Endothelial cell (in vitro differentiated cells): ENCODE measurements at regions not wholly inside any gene's neighbourhood (a gene's known extent, or its start where the extent isn't known, plus 50 kb on each side); places are given as distances from the start of the nearest gene placed in this dataset.

Experiments
- DNase-seq: peaks from one replicate; pipeline ENCODE4 v3.0.0; 2021; ENCODE audit warnings: low spot score
- H3K27ac Mint-ChIP-seq: one replicate; pipeline ENCODE4 v1.8.0; 2021; ENCODE audit warnings: mixed read lengths, inconsistent platforms; ENCODE audit not compliant: unreplicated experiment
- H3K27me3 Mint-ChIP-seq: one replicate; pipeline ENCODE4 v1.8.0; 2021; ENCODE audit warnings: mild to moderate bottlenecking, moderate library complexity, mixed read lengths, inconsistent platforms; ENCODE audit not compliant: unreplicated experiment
- H3K36me3 Mint-ChIP-seq: one replicate; pipeline ENCODE4 v1.8.0; 2021; ENCODE audit warnings: mild to moderate bottlenecking, low read depth, mixed read lengths, inconsistent platforms; ENCODE audit not compliant: unreplicated experiment
- H3K4me1 Mint-ChIP-seq: one replicate; pipeline ENCODE4 v1.8.0; 2021; ENCODE audit warnings: mild to moderate bottlenecking, mixed read lengths, inconsistent platforms; ENCODE audit not compliant: unreplicated experiment
- H3K4me3 Mint-ChIP-seq: one replicate; pipeline ENCODE4 v1.8.0; 2021; ENCODE audit warnings: mild to moderate bottlenecking, mixed read lengths, inconsistent platforms; ENCODE audit not compliant: unreplicated experiment
- H3K9me3 Mint-ChIP-seq: one replicate; pipeline ENCODE4 v1.8.0; 2021; ENCODE audit warnings: mixed read lengths, inconsistent platforms; ENCODE audit not compliant: unreplicated experiment
- CTCF ChIP-seq: fragments of 200-600 bp; sonication (generic); IDR thresholded peaks from one replicate; pipeline ENCODE4 v1.5.0; 2021; ENCODE audit warnings: antibody characterized with exemption; ENCODE audit not compliant: unreplicated experiment

GRCh38 chrX:10707773-10708172 lies 87.4 kb upstream of the MID1 start:
- no peaks in the 10 kb centered on the region for H3K9me3 Mint-ChIP-seq
- no peak overlapping the region for H3K4me3 Mint-ChIP-seq
- H3K27ac Mint-ChIP-seq, result no peak overlapping the region
- no peak for DNase-seq
- TF ChIP-seq CTCF, result no peak
- no peaks in the 10 kb centered on the region for H3K27me3 Mint-ChIP-seq
- no peaks in the 10 kb centered on the region for H3K36me3 Mint-ChIP-seq
- peaks cover 5% of the 10 kb centered on the region for H3K4me1 Mint-ChIP-seq

GRCh38 chrX:10709276-10709675 lies 88.9 kb upstream of the MID1 start:
- no peak overlapping the region for H3K4me3 Mint-ChIP-seq
- H3K36me3 Mint-ChIP-seq, result no peaks in the 10 kb centered on the region
- H3K9me3 Mint-ChIP-seq, result no peaks in the 10 kb centered on the region
- no peak for TF ChIP-seq CTCF
- peaks cover 5% of the 10 kb centered on the region for H3K4me1 Mint-ChIP-seq
- no peak overlapping the region for H3K27ac Mint-ChIP-seq
- DNase-seq, result no peak
- no peaks in the 10 kb centered on the region for H3K27me3 Mint-ChIP-seq

- no peaks in the 10 kb centered on the region for H3K9me3 Mint-ChIP-seq
- H3K4me3 Mint-ChIP-seq, result no peak overlapping the region
- no peak overlapping the region for H3K27ac Mint-ChIP-seq
- no peaks in the 10 kb centered on the region for H3K36me3 Mint-ChIP-seq
- H3K4me1 Mint-ChIP-seq, result no peaks in the 10 kb centered on the region
- no peaks in the 10 kb centered on the region for H3K27me3 Mint-ChIP-seq
- no peak for DNase-seq
- no peak for TF ChIP-seq CTCF
Measured at GRCh38 chrX:10714531-10714930, 94.1 kb upstream of the MID1 start.

- peak; percentile 69 for TF ChIP-seq CTCF
- H3K4me3 Mint-ChIP-seq, result no peak overlapping the region
- no peaks in the 10 kb centered on the region for H3K4me1 Mint-ChIP-seq
- no peaks in the 10 kb centered on the region for H3K36me3 Mint-ChIP-seq
- no peak overlapping the region for H3K27ac Mint-ChIP-seq
- H3K27me3 Mint-ChIP-seq, result no peaks in the 10 kb centered on the region
- H3K9me3 Mint-ChIP-seq, result no peaks in the 10 kb centered on the region
- peak; percentile 59 for DNase-seq
Measured at GRCh38 chrX:10722851-10723250, 102.5 kb upstream of the MID1 start.

GRCh38 chrX:10725071-10725470 lies 104.7 kb upstream of the MID1 start:
- no peak overlapping the region for H3K4me3 Mint-ChIP-seq
- TF ChIP-seq CTCF, result peak; percentile 53

More at GRCh38 chrX:10725071-10725470, 104.7 kb upstream of the MID1 start:
- Mint-ChIP-seq H3K36me3 (no peaks in the 10 kb centered on the region), H3K4me1 (no peaks in the 10 kb centered on the region), H3K27ac (no peak overlapping the region), H3K9me3 (no peaks in the 10 kb centered on the region), H3K27me3 (no peaks in the 10 kb centered on the region)
- DNase-seq, result no peak
